GM18909 (cell line): ENCODE measurements at regions not wholly inside any gene's neighbourhood (a gene's known extent, or its start where the extent isn't known, plus 50 kb on each side); places are given as distances from the start of the nearest gene placed in this dataset.

ENCODE experiments used
- ATAC-seq: cut with Tn5 transposase; IDR thresholded peaks from one replicate; pipeline ENCODE4 v1.9.1; 2021; ENCODE audit warnings: mild to moderate bottlenecking; ENCODE audit not compliant: unreplicated experiment, poor library complexity

GRCh38 chr13:62280590-62280989, 864.9 kb upstream of the PCDH20 start:
- ATAC-seq: no peak

- ATAC-seq: no peak
These were observed 862.6 kb upstream of the PCDH20 start for GRCh38 chr13:62278271-62278670.

GRCh38 chr13:62251734-62252133, 836.1 kb upstream of the PCDH20 start:
- ATAC-seq: no peak

- ATAC-seq: no peak
These were observed 835.0 kb upstream of the PCDH20 start for GRCh38 chr13:62250501-62251201.

- ATAC-seq: no peak
These were observed 830.9 kb upstream of the PCDH20 start for GRCh38 chr13:62246581-62246980.

- no peak for ATAC-seq
These were observed 827.5 kb upstream of the PCDH20 start for GRCh38 chr13:62243106-62243505.

GRCh38 chr13:62234780-62235440, 819.3 kb upstream of the PCDH20 start:
- no peak for ATAC-seq

GRCh38 chr13:62210951-62211350, 795.3 kb upstream of the PCDH20 start:
- no peak for ATAC-seq

GRCh38 chr13:62209529-62209928, 793.9 kb upstream of the PCDH20 start:
- ATAC-seq: peak; percentile 74

GRCh38 chr13:62207388-62207787, 791.7 kb upstream of the PCDH20 start:
- no peak for ATAC-seq

- no peak for ATAC-seq
These were observed 790.5 kb upstream of the PCDH20 start for GRCh38 chr13:62206165-62206564.

GRCh38 chr13:62205273-62205672, 789.6 kb upstream of the PCDH20 start:
- no peak for ATAC-seq

GRCh38 chr13:62194371-62194770, 778.7 kb upstream of the PCDH20 start:
- ATAC-seq: no peak

- no peak for ATAC-seq
These were observed 778.3 kb upstream of the PCDH20 start for GRCh38 chr13:62193919-62194318.

GRCh38 chr13:62185631-62186255, 770.1 kb upstream of the PCDH20 start:
- no peak for ATAC-seq

- ATAC-seq: no peak
These were observed 760.4 kb upstream of the PCDH20 start for GRCh38 chr13:62176051-62176450.

GRCh38 chr13:62173958-62174357, 758.3 kb upstream of the PCDH20 start:
- no peak for ATAC-seq

GRCh38 chr13:62171697-62172096, 756.0 kb upstream of the PCDH20 start:
- ATAC-seq: no peak

- ATAC-seq: no peak
These were observed 753.2 kb upstream of the PCDH20 start for GRCh38 chr13:62168891-62169290.

GRCh38 chr13:62167650-62168172, 752.1 kb upstream of the PCDH20 start:
- ATAC-seq: no peak

GRCh38 chr13:62162860-62163259, 747.2 kb upstream of the PCDH20 start:
- no peak for ATAC-seq
